Inflammatory macrophage (primary cell): ENCODE measurements at regions not wholly inside any gene's neighbourhood (a gene's known extent, or its start where the extent isn't known, plus 50 kb on each side); places are given as distances from the start of the nearest gene placed in this dataset.

Source experiments
- DNase-seq, 2 donors: peaks; one replicate each; pipeline ENCODE4 v3.0.0-alpha.2; 2020 to 2022

GRCh38 chr2:234335661-234336228 is 161.1 kb downstream of the ARL4C start:
- DNase-seq, result peak; percentile 87 to 90

DNA sequence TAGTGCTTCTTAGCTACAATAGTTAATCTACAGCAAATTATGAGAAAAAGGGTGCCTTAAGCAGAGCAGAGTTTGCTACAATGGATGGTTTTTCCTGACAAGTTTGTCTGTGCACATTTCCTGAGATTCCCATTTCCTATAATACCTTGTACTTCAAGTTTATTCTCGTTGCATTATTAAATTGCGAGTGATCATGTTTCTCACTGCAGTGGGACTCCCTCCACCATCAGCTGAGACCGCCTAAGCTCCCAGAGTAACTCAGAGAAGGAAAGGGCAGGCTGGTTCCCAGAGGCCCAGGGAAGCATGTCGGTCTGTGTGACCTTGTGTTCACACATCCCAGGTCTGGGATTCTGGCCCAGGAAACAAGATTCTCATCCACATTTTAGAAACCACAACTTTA is 162.1 kb downstream of the ARL4C start:
- DNase-seq, result no peak

DNA sequence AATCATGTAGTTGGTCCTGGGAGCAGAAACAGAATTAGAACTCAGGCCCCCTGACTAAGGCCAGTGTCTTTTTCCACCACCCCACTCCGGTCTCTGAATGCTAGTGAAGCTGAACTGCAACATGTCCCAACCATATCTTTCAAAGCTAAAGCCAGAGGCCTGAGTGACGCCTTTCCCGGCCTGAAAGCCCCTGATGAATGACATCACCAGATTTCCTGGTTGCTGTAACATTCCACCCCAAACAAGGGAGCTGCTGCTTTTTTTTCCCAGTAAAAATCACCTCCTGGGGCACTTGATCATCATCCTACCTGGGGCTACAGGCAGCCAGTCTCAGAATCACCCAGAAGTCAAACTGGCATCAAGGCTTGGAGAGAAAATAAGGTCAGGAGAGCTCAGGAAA is 162.7 kb downstream of the ARL4C start:
- no peak for DNase-seq

DNA sequence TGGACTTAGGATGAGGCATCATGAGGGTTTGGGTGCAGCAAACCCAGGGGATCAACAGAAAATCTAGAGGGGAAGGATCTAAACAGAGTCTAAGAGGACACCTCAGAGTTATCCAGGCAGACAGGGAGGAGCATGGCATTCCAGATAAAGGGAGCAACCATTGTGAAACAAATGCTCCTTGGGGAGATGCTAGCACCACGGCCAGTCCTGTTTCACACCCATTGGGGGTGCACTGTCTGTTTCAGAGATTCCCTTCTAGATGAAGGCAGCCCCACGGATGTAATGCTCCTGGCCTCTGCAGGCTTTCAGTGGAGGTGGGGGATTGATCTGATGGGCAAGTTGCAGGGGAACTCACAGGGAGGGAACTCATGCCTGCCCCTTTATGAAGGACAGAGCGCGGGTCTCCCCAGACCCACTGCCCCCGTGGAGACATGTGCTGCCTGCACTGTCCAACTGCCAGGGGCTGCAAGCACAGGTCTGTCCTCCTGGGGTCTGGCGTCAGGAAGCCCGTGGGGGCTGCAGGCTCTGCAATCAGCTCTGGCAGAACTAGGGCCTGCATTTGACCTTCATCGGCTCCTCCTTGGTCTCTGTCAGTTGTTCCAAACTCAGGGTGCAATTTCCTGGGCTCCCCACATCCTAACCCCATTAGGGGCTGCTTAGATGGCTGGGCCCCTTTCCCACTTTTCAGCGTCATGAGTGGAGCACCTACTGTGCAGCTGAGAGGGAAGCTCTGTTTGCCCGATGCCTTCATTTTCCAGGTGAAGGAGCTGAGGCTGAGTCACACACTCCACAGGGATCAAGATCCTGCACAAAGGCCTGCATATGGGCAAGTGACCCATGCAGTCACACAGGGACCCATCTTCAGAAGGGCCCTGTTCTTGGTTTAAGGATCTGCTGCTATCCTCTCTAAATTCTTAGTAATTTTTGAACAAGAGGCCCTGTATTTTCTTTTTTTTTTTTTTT is 163.4 kb downstream of the ARL4C start:
- no peak for DNase-seq

- DNase-seq, result no peak
These were observed 164.9 kb downstream of the ARL4C start for GRCh38 chr2:234331966-234332365.

DNA sequence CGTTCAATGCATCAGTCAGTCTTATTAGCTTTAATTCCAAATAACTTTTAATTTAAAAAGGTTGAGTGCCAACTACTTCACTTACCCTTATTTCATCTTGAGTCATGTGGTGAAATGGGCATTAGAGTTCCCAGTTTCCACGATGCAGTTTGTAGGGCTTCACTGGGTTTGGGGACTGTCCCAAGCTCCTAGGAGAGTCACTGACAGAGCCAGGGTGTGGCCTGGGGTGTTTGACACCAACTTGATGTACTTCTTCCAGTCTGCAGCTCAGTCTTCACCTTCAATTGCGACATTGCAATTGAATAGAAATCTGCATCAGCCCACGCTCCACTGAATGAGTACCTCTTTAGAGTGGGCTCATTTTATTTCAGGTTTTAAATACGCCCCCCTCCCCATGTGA is 165.3 kb downstream of the ARL4C start:
- DNase-seq, result no peak

DNA sequence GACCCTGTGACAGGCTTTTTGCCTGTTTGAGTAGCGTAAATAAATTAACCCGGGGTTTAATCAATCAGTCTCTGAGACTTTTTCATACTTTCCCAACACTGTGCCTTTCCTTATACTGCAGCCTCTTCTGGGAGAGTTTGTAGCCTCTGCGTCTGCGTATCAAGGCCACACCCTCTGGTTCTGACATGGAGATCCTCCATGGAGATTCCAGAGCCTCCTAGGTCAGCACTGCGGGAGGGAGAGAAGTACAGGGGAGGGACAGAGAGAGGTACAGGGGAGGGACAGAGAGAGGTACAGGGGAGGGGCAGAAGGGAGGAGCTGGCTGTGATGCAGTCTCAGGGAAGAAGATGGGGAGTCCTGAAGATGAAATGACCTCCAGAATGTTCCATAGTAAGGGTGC is 166.0 kb downstream of the ARL4C start:
- DNase-seq, result no peak

DNA sequence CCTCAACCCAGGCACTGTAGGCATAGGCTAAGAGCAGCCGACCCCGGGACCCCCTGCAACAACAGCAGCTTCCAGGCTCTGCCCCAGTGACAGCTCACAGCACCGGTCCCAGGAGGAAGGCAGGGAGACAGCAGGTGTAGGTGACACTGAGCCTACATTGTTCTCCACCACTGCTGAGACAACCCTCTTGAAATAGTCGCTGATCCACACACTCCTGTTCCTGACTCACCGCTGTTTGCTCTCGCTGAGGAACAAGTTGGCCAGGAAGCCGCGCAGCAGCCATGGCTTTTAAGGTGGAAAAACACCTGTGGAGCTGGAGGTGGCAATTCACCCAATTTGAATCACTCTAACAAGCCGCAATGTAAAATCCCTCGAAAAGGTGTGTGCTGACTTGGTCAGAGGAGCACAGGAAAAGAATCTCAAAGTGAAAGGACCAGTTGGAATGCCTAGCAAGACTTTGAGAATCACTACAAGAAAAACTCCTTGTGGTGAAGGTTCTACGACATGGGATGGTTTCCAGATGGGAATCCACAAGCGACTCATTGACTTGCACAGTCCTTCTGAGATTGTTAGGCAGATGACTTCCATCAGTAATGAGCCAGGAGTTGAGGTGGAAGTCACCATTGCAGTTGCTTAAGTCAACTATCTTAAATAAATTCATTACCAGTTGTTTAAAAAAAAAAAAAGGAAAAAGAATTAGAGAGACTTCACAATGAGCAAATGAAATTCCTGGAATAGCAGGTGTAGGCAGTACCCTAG is 167.5 kb downstream of the ARL4C start:
- no peak for DNase-seq

- no peak for DNase-seq
These were observed 168.4 kb downstream of the ARL4C start for GRCh38 chr2:234328444-234328990.

DNA sequence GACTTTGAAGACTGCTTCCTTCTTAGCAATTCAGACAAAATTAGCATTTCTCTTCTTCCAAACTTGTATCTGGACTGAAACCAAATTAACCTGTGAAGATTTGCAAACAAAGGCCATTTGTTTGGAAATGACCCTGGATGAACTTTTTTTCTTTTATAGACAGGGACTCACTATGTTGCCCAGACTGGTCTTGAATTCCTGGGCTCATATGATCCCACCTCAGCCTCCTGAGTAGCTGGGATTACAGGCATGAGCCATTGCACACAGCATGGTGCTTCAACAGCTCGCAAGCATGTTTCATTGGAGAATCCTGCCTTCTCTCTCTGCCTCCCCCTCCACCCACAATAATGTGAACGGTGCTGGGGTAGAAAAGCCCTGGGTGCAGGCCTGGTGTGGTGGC is 170.2 kb downstream of the ARL4C start:
- DNase-seq, result no peak

DNA sequence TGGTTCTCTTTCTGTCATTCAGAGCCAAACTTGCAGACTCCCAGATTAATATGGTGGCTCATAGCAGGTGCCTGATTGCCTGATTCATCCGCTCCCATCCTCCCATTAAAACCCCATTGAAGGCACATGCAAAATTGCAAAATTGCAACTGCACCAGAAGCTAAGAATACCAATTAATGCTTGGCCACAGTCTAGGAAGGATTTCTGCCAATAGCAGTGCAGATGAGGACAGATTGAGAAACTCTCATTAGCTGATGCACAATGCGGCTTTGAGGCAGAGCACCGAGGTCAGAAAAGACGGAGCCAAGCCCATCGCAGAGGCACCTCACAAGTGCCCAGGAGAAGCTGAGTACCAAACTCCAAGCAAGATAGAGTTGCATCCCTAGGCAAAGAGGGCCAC is 172.8 kb downstream of the ARL4C start:
- DNase-seq, result no peak

DNA sequence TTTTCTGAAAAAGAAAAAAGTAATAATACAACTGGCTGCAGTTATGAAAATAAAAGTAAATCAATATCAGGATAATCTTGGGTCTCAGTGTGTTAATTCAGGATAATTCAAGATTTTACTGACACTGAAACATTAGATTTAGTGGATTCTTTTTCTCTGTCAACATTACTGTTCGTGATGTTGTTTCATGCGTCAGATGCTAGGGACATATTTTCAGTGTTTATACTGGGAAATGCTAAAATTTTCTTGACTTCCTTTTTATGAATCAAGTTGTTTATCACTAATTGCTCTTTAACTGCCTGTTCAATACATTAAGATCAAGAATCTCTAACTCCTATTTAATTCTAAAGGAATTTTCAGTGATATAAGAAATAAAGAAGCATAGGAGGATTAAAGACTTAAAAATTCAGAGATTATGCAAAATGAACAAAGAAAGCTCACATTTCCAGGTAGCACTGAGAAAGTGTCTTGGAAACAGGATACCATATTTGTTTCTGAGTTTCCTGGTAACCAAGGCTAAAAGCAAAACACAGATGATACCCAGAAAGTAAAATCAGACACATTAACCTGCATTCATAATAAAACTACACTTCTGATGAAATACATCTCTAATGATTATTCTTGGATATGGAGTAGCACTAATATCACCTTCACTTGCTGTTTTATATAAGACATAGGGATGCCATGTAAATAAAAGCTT is 174.0 kb downstream of the ARL4C start:
- no peak for DNase-seq

GRCh38 chr2:234320066-234320465 is 176.8 kb downstream of the ARL4C start:
- DNase-seq, result no peak

- DNase-seq, result no peak
These were observed 178.5 kb downstream of the ARL4C start for GRCh38 chr2:234318361-234318760.

- no peak for DNase-seq
These were observed 183.3 kb downstream of the ARL4C start for GRCh38 chr2:234313558-234313957.

DNA sequence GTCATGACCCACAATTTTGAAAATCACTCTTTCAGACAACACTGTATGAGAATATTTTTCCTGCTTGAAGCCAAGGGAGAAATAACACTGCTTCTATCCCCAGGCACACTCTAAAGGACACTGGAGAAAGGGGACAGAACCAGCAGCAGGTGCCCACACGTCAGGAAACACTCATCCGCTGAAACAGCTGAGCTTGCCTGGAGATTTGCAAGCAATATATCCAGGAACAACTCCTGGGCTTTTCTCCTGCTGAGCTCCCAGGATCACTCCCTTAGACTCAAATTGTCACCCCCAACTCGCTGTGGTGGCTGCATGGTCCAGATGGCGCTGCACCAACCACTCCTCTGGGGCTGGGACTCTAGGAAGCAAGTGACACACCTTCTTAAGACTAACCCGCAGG is 186.7 kb downstream of the ARL4C start:
- no peak for DNase-seq

DNA sequence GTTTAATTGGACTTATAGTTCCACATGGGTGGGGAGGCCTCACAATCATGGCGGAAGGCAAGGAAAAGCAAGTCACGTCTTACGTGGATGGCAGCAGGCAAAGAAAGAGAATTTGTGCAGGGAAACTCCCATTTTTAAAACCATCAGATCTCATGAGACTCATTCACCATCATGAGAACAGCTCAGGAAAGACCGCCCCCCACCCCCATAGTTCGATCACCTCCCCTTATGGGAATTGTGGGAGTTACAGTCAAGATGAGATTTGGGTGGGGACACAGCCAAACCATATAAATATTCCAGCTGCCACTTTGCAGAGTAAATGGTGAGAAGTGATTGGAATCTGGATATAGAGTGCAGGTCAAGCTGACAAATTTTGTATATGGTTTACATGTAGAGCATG is 187.4 kb downstream of the ARL4C start:
- DNase-seq, result no peak

DNA sequence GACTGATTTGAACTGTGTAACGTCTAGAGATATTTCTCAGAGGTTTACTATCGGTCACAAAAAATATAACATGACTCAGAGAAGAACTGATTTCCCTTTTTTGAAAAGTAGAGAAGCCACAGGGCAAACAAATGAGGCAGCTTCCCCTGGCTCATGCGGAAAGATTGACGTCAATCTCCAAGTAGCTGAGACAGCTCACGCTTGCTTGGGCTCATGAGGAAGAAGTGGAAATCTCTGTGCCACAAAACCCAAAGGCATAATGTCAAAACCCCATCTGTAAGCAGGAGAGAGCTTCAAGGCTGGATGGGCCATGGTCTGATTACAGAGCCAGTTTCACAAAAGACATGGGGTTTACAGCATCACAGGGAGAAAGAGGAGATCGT is 188.1 kb downstream of the ARL4C start:
- peak; percentile 96 for DNase-seq

DNA sequence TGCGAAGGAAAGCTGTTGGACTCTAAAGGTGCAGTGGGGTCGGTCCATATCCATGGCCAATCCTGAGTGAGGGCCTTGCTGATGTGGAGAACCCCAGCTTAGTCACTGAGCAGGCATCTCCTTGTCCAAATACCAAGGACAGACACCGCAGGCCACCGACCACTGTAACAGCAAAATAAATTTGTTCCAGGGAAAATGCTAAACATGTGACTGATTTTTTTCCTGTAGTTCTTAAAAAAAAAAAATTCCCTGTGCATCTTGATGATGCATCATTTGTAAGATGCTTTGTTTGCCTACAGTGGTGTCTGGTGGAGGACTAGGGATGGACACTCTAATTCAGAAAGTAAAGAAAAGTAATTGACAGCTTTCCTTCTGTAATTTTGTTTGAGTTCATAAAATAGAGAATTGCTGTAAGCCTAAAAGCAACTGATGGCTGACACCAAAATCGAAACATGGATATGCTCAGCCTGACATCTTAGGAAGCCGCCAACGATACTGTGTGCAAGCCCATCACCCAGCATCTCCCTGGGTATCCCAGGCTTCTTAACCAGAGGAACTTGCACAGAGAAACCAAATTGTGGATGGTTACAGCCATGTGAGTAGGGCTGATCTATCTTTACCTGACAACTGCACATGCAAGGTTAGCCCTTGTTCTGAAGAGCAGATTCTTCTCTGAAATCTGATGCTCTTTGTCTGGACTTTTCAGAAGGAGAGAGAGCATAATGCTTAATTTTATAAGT is 188.6 kb downstream of the ARL4C start:
- DNase-seq, result no peak

DNA sequence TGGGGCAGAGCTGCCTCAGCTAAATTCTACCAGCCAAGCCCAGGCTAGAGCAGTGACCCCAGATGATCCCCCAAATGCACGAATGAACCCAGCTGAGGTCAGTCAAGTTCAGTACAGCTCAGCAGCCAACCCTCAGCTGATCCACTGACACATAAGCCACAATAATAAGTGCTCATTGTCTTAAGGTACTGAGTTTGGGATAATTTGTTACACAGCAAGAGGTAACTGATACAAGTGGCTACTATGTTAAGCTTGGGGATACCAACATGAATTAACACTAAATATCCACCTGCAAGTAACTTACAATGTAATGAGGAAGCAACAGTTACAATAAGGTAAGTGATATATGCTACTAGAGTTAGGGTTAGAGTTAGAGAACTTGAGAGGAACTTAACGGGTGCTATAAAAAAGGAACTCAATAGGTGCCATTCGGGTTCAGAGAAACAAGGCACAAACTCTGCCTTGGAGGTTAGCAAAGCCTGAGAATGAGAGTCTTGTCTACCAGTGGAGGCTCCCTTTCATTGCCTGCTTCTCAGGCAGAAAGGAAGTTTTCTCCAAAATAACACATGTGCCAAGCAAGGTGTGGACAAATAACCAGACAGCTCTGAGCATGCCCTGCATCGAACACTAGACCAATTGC is 189.4 kb downstream of the ARL4C start:
- DNase-seq, result no peak

- DNase-seq, result no peak
These were observed 190.3 kb downstream of the ARL4C start for GRCh38 chr2:234306426-234307173.
